ENCODE measurements at regions not wholly inside any gene's neighbourhood (a gene's known extent, or its start where the extent isn't known, plus 50 kb on each side); places are given as distances from the start of the nearest gene placed in this dataset.
"Not testable (repeated sequence)": the region's sequence is repeated elsewhere in the genome, so short reads cannot be mapped to it uniquely, and the experiment has no call there.

GRCh38 chr10:30554440-30554825 is 75.1 kb downstream of the LYZL2 start:
- peak overlapping the region; percentile 88 for H3K27ac Mint-ChIP-seq
- peaks cover 38% of the 10 kb centered on the region for H3K4me1 Mint-ChIP-seq (ENCODE audit: unreplicated experiment)
- peaks cover 3% of the 10 kb centered on the region for H3K36me3 Mint-ChIP-seq
- no peak for TF ChIP-seq CTCF (conservative IDR thresholded peaks at IDR 0.05)
- peak overlapping the region; percentile 69 for H3K4me3 Mint-ChIP-seq
- no peak for DNase-seq (ENCODE audit: extremely low spot score, unreplicated experiment)
- H3K9me3 Mint-ChIP-seq: peaks cover 9% of the 10 kb centered on the region
- no peaks in the 10 kb centered on the region for H3K27me3 Mint-ChIP-seq

- Mint-ChIP-seq H3K27ac (peak overlapping the region; percentile 88), H3K4me1 (ENCODE audit: unreplicated experiment) (peaks cover 38% of the 10 kb centered on the region), H3K36me3 (peaks cover 3% of the 10 kb centered on the region), H3K9me3 (peaks cover 9% of the 10 kb centered on the region), H3K4me3 (peak overlapping the region; percentile 69), H3K27me3 (no peaks in the 10 kb centered on the region)
- no peak for TF ChIP-seq CTCF (conservative IDR thresholded peaks at IDR 0.05)
- no peak for DNase-seq (ENCODE audit: extremely low spot score, unreplicated experiment)
Measured at GRCh38 chr10:30553626-30554439, 75.7 kb downstream of the LYZL2 start.

- peaks cover 9% of the 10 kb centered on the region for H3K9me3 Mint-ChIP-seq
- peak overlapping the region; percentile 88 for H3K27ac Mint-ChIP-seq
- peaks cover 2% of the 10 kb centered on the region for H3K36me3 Mint-ChIP-seq
- no peak for DNase-seq (ENCODE audit: extremely low spot score, unreplicated experiment)
- H3K4me1 Mint-ChIP-seq (ENCODE audit: unreplicated experiment): peaks cover 35% of the 10 kb centered on the region
- no peak for TF ChIP-seq CTCF (conservative IDR thresholded peaks at IDR 0.05)
- peak overlapping the region; percentile 39 for H3K4me3 Mint-ChIP-seq
- H3K27me3 Mint-ChIP-seq: no peaks in the 10 kb centered on the region
Measured at GRCh38 chr10:30553018-30553625, 76.4 kb downstream of the LYZL2 start.

GRCh38 chr10:30550967-30551815 is 78.4 kb downstream of the LYZL2 start:
- Mint-ChIP-seq H3K27me3 (no peaks in the 10 kb centered on the region), H3K36me3 (no peaks in the 10 kb centered on the region), H3K4me3 (no peak overlapping the region), H3K4me1 (ENCODE audit: unreplicated experiment) (peaks cover 30% of the 10 kb centered on the region), H3K9me3 (peaks cover 9% of the 10 kb centered on the region), H3K27ac (no peak overlapping the region)
- no peak for DNase-seq (ENCODE audit: extremely low spot score, unreplicated experiment)
- no peak for TF ChIP-seq CTCF (conservative IDR thresholded peaks at IDR 0.05)

GRCh38 chr10:30549134-30549687 is 80.3 kb downstream of the LYZL2 start:
- not testable (repeated sequence) for H3K4me3 Mint-ChIP-seq; H3K9me3 Mint-ChIP-seq; H3K27me3 Mint-ChIP-seq; DNase-seq (ENCODE audit: extremely low spot score, unreplicated experiment); H3K27ac Mint-ChIP-seq; H3K36me3 Mint-ChIP-seq
- peaks cover 21% of the 10 kb centered on the region for H3K4me1 Mint-ChIP-seq (ENCODE audit: unreplicated experiment)
